ENCODE measurements at regions not wholly inside any gene's neighbourhood (a gene's known extent, or its start where the extent isn't known, plus 50 kb on each side); places are given as distances from the start of the nearest gene placed in this dataset.
"Not testable (repeated sequence)": the region's sequence is repeated elsewhere in the genome, so short reads cannot be mapped to it uniquely, and the experiment has no call there.

- Histone ChIP-seq H3K27me3 (no peaks in the 10 kb centered on the region), H3K27ac (no peak overlapping the region), H3K36me3 (no peaks in the 10 kb centered on the region), H3K4me1 (no peaks in the 10 kb centered on the region), H3K4me3 (no peak overlapping the region), H3K9me3 (no peaks in the 10 kb centered on the region)
- intact Hi-C loops (cut with DNase I; ENCODE audit: low total_unique reads): no loop called here
- TF ChIP-seq CTCF (IDR thresholded peaks at IDR 0.05): no peak
- DNase-seq: no peak
Observed at GRCh38 chrY:20042993-20043392, 298.5 kb upstream of the KDM5D start.

- H3K4me3 ChIP-seq: no peak overlapping the region
- H3K36me3 ChIP-seq: no peaks in the 10 kb centered on the region
- DNase-seq: no peak
- H3K9me3 ChIP-seq: no peaks in the 10 kb centered on the region
- no peak overlapping the region for H3K27ac ChIP-seq
- no peak for TF ChIP-seq CTCF (IDR thresholded peaks at IDR 0.05)
- intact Hi-C loops (cut with DNase I; ENCODE audit: low total_unique reads): no loop called here
- no peaks in the 10 kb centered on the region for H3K4me1 ChIP-seq
- H3K27me3 ChIP-seq: no peaks in the 10 kb centered on the region
Observed at GRCh38 chrY:20025676-20026075, 281.1 kb upstream of the KDM5D start.

- H3K4me1 ChIP-seq; H3K27me3 ChIP-seq; H3K27ac ChIP-seq; intact Hi-C loops (cut with DNase I; ENCODE audit: low total_unique reads); H3K9me3 ChIP-seq; DNase-seq; H3K4me3 ChIP-seq; H3K36me3 ChIP-seq: not testable (repeated sequence)
Observed at GRCh38 chrY:19993410-19993809, 248.9 kb upstream of the KDM5D start.

- intact Hi-C loops (cut with DNase I; ENCODE audit: low total_unique reads): no loop called here
- no peak overlapping the region for H3K27ac ChIP-seq
- no peaks in the 10 kb centered on the region for H3K27me3 ChIP-seq
- H3K9me3 ChIP-seq: no peaks in the 10 kb centered on the region
- no peak overlapping the region for H3K4me3 ChIP-seq
- TF ChIP-seq CTCF (IDR thresholded peaks at IDR 0.05): no peak
- DNase-seq: no peak
- no peaks in the 10 kb centered on the region for H3K36me3 ChIP-seq
- H3K4me1 ChIP-seq: no peaks in the 10 kb centered on the region
Observed at GRCh38 chrY:19973012-19973411, 228.5 kb upstream of the KDM5D start.

GRCh38 chrY:19947702-19948101 lies 203.2 kb upstream of the KDM5D start:
- H3K27me3 ChIP-seq: no peaks in the 10 kb centered on the region

DNA sequence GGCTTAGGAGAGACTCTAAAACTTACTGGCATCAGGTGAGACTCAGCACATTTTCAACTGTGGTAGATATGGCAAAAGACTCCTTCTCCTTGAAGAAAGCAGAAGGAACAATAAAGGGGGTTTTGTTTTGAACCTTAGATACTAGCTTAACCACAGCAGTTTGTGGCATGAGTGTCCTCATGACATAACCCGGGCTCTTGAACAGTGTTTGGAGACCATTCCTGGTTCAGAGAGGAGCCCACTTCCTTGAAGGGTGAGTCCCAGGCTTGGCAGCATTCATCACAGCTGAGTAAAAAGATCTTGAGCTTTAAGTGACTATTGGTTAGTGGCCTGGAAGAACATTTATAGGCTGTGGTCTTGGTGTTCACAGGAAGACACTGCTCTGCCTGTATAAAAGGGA lies 154.5 kb upstream of the KDM5D start:
- no peak for TF ChIP-seq CTCF (IDR thresholded peaks at IDR 0.05)
- no peaks in the 10 kb centered on the region for H3K4me1 ChIP-seq
- no peaks in the 10 kb centered on the region for H3K9me3 ChIP-seq
- DNase-seq: no peak
- no peaks in the 10 kb centered on the region for H3K36me3 ChIP-seq
- no peak overlapping the region for H3K27ac ChIP-seq
- H3K4me3 ChIP-seq: no peak overlapping the region
- no peaks in the 10 kb centered on the region for H3K27me3 ChIP-seq
- intact Hi-C loops (cut with DNase I; ENCODE audit: low total_unique reads): no loop called here

More at GRCh38 chrY:19947702-19948101, 203.2 kb upstream of the KDM5D start:
- DNase-seq: no peak
- Histone ChIP-seq H3K4me3 (no peak overlapping the region), H3K4me1 (no peaks in the 10 kb centered on the region), H3K9me3 (no peaks in the 10 kb centered on the region), H3K36me3 (no peaks in the 10 kb centered on the region), H3K27ac (no peak overlapping the region)
- no peak for TF ChIP-seq CTCF (IDR thresholded peaks at IDR 0.05)
- intact Hi-C loops (cut with DNase I; ENCODE audit: low total_unique reads): no loop called here

Measured in tibial artery (tissue), 4 donors.